ENCODE measurements at regions not wholly inside any gene's neighbourhood (a gene's known extent, or its start where the extent isn't known, plus 50 kb on each side); places are given as distances from the start of the nearest gene placed in this dataset.

GRCh38 chr1:238558746-238559145 lies 668.0 kb upstream of the ZP4 start:
- DNase-seq (ENCODE audit: low read depth, low spot score): no peak

- peak; percentile 76 for DNase-seq (ENCODE audit: low read depth, low spot score)
Observed at GRCh38 chr1:238558156-238558555, 667.4 kb upstream of the ZP4 start.

- DNase-seq (ENCODE audit: low read depth, low spot score): no peak
Observed at GRCh38 chr1:238552271-238552670, 661.5 kb upstream of the ZP4 start.

- DNase-seq (ENCODE audit: low read depth, low spot score): no peak
Observed at GRCh38 chr1:238549137-238549536, 658.4 kb upstream of the ZP4 start.

GRCh38 chr1:238546118-238546517 lies 655.4 kb upstream of the ZP4 start:
- DNase-seq (ENCODE audit: low read depth, low spot score): no peak

GRCh38 chr1:238537641-238538040 lies 646.9 kb upstream of the ZP4 start:
- DNase-seq (ENCODE audit: low read depth, low spot score): peak; percentile 8

- DNase-seq (ENCODE audit: low read depth, low spot score): no peak
Observed at GRCh38 chr1:238530209-238530851, 639.6 kb upstream of the ZP4 start.

- DNase-seq (ENCODE audit: low read depth, low spot score): no peak
Observed at GRCh38 chr1:238517711-238518110, 627.0 kb upstream of the ZP4 start.

- DNase-seq (ENCODE audit: low read depth, low spot score): no peak
Observed at GRCh38 chr1:238501290-238501689, 610.6 kb upstream of the ZP4 start.

- no peak for DNase-seq (ENCODE audit: low read depth, low spot score)
Observed at GRCh38 chr1:238499021-238499420, 608.3 kb upstream of the ZP4 start.

- DNase-seq (ENCODE audit: low read depth, low spot score): no peak
Observed at GRCh38 chr1:238492271-238492670, 601.5 kb upstream of the ZP4 start.

GRCh38 chr1:238491265-238491664 lies 600.5 kb upstream of the ZP4 start:
- no peak for DNase-seq (ENCODE audit: low read depth, low spot score)

- DNase-seq (ENCODE audit: low read depth, low spot score): no peak
Observed at GRCh38 chr1:238489006-238489405, 598.3 kb upstream of the ZP4 start.

GRCh38 chr1:238488401-238488800 lies 597.7 kb upstream of the ZP4 start:
- DNase-seq (ENCODE audit: low read depth, low spot score): no peak

- DNase-seq (ENCODE audit: low read depth, low spot score): no peak
Observed at GRCh38 chr1:238487931-238488330, 597.2 kb upstream of the ZP4 start.

GRCh38 chr1:238485912-238486209 lies 595.1 kb upstream of the ZP4 start:
- DNase-seq (ENCODE audit: low read depth, low spot score): no peak

- no peak for DNase-seq (ENCODE audit: low read depth, low spot score)
Observed at GRCh38 chr1:238485057-238485911, 594.6 kb upstream of the ZP4 start.

GRCh38 chr1:238484121-238484520 lies 593.4 kb upstream of the ZP4 start:
- DNase-seq (ENCODE audit: low read depth, low spot score): no peak

- no peak for DNase-seq (ENCODE audit: low read depth, low spot score)
Observed at GRCh38 chr1:238476841-238477240, 586.1 kb upstream of the ZP4 start.

- no peak for DNase-seq (ENCODE audit: low read depth, low spot score)
Observed at GRCh38 chr1:238475712-238476111, 585.0 kb upstream of the ZP4 start.

GRCh38 chr1:238474263-238474662 lies 583.5 kb upstream of the ZP4 start:
- DNase-seq (ENCODE audit: low read depth, low spot score): no peak

- peak; percentile 70 for DNase-seq (ENCODE audit: low read depth, low spot score)
Observed at GRCh38 chr1:238469146-238469631, 578.5 kb upstream of the ZP4 start.

- no peak for DNase-seq (ENCODE audit: low read depth, low spot score)
Observed at GRCh38 chr1:238468068-238468467, 577.3 kb upstream of the ZP4 start.
